ENCODE measurements at regions not wholly inside any gene's neighbourhood (a gene's known extent, or its start where the extent isn't known, plus 50 kb on each side); places are given as distances from the start of the nearest gene placed in this dataset.

DNA sequence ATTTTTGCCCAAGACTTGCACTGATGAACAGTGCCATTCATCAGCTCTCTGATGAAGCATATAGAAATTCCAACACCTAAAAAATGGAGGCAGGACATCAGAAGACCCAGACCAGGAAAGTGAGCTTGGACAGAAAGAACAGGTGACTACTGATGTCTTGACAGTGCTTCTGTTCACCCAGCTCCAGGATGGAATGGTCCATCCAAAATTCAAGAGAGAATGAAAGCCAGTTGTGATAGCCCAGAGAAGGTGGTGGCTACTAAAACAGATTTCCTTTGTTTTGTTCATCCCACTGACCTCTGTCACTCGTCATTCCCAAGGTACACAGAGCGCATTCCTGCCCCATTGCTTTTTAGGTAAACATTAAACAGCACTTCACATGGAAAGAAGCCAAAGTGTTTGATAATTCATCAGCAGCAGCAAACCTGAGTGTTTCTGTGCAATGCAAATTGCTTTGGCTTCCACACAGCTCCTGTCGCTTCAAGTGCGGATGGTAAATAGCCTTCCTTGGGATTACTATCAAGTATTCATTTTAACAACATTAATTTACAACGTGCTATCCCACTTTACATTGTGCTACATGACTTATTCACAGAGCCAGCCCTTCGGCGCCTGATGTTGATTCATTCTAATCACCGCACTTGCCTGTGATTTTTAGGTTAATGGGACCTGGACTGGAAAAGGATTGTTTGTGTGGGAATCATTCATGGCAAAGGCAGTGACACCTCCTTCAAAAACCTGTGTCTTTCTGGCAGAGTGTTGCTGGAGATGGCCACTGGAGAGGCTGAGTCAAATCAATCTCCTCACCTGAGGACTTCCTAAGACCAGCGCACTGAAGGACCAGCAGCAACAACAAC, 65.1 kb upstream of the TOX3 start (continued):
- TF ChIP-seq ZBTB3 (CRISPR knock-in tag; IDR thresholded peaks at IDR 0.05; ENCODE audit: borderline replicate concordance, low read depth) (peak; percentile 97), NCOA1 (CRISPR knock-in tag; IDR thresholded peaks at IDR 0.05) (peak; percentile 43; the same call in 1 of the 2 replicates), ZNF17 (CRISPR knock-in tag; IDR thresholded peaks at IDR 0.05) (no peak), ZNF670 (CRISPR knock-in tag; IDR thresholded peaks at IDR 0.05; ENCODE audit: borderline replicate concordance) (no peak), CENPX (CRISPR knock-in tag; IDR thresholded peaks at IDR 0.05) (no peak), CEBPB (IDR thresholded peaks at IDR 0.05; ENCODE audit: borderline replicate concordance, low read depth, low read length) (0 out of 2 replicates have a peak, but pooled peaks have one; percentile 18), JUN (CRISPR knock-in tag; IDR thresholded peaks at IDR 0.05) (peak; percentile 91), HES4 (CRISPR knock-in tag; IDR thresholded peaks at IDR 0.05; ENCODE audit: borderline replicate concordance) (no peak), ZNF3 (CRISPR knock-in tag; IDR thresholded peaks at IDR 0.05) (no peak), MAFK (conservative IDR thresholded peaks at IDR 0.05 in 1 of 2, IDR thresholded peaks at IDR 0.05 in 1 of 2; ENCODE audit: low read length in 2 of 2) (no peak; a peak in 1 of 4 replicates), ZNF138 (CRISPR knock-in tag; IDR thresholded peaks at IDR 0.05; ENCODE audit: low read depth) (no peak)
- TF ChIP-seq, protein P1, sequence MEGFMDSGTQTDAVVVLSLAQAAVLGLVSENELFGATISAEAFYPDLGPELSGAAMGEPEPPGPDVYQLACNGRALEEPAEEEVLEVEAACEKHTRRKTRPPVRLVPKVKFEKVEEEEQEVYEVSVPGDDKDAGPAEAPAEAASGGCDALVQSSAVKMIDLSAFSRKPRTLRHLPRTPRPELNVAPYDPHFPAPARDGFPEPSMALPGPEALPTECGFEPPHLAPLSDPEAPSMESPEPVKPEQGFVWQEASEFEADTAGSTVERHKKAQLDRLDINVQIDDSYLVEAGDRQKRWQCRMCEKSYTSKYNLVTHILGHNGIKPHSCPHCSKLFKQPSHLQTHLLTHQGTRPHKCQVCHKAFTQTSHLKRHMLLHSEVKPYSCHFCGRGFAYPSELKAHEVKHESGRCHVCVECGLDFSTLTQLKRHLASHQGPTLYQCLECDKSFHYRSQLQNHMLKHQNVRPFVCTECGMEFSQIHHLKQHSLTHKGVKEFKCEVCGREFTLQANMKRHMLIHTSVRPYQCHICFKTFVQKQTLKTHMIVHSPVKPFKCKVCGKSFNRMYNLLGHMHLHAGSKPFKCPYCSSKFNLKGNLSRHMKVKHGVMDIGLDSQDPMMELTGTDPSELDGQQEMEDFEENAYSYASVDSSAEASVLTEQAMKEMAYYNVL (CRISPR knock-in tag; IDR thresholded peaks at IDR 0.05; ENCODE audit: borderline replicate concordance): peak; percentile 98; the same call in 1 of the 2 replicates
- TF ChIP-seq, protein P2, sequence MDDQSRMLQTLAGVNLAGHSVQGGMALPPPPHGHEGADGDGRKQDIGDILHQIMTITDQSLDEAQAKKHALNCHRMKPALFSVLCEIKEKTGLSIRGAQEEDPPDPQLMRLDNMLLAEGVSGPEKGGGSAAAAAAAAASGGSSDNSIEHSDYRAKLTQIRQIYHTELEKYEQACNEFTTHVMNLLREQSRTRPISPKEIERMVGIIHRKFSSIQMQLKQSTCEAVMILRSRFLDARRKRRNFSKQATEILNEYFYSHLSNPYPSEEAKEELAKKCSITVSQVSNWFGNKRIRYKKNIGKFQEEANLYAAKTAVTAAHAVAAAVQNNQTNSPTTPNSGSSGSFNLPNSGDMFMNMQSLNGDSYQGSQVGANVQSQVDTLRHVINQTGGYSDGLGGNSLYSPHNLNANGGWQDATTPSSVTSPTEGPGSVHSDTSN (CRISPR knock-in tag; IDR thresholded peaks at IDR 0.05; ENCODE audit: borderline replicate concordance): no peak
- TF ChIP-seq, protein P3, sequence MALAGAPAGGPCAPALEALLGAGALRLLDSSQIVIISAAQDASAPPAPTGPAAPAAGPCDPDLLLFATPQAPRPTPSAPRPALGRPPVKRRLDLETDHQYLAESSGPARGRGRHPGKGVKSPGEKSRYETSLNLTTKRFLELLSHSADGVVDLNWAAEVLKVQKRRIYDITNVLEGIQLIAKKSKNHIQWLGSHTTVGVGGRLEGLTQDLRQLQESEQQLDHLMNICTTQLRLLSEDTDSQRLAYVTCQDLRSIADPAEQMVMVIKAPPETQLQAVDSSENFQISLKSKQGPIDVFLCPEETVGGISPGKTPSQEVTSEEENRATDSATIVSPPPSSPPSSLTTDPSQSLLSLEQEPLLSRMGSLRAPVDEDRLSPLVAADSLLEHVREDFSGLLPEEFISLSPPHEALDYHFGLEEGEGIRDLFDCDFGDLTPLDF (CRISPR knock-in tag; IDR thresholded peaks at IDR 0.05): no peak; the same call in 1 of the 2 replicates
- TF ChIP-seq, protein P4, sequence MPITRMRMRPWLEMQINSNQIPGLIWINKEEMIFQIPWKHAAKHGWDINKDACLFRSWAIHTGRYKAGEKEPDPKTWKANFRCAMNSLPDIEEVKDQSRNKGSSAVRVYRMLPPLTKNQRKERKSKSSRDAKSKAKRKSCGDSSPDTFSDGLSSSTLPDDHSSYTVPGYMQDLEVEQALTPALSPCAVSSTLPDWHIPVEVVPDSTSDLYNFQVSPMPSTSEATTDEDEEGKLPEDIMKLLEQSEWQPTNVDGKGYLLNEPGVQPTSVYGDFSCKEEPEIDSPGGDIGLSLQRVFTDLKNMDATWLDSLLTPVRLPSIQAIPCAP (CRISPR knock-in tag; IDR thresholded peaks at IDR 0.05; ENCODE audit: low read depth): no peak
- TF ChIP-seq, protein P5, sequence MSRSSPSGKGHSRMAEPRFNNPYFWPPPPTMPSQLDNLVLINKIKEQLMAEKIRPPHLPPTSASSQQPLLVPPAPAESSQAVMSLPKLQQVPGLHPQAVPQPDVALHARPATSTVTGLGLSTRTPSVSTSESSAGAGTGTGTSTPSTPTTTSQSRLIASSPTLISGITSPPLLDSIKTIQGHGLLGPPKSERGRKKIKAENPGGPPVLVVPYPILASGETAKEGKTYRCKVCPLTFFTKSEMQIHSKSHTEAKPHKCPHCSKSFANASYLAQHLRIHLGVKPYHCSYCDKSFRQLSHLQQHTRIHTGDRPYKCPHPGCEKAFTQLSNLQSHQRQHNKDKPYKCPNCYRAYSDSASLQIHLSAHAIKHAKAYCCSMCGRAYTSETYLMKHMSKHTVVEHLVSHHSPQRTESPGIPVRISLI (CRISPR knock-in tag; IDR thresholded peaks at IDR 0.05; ENCODE audit: borderline replicate concordance): peak; percentile 55; the same call in 1 of the 2 replicates
- TF ChIP-seq, protein P6, sequence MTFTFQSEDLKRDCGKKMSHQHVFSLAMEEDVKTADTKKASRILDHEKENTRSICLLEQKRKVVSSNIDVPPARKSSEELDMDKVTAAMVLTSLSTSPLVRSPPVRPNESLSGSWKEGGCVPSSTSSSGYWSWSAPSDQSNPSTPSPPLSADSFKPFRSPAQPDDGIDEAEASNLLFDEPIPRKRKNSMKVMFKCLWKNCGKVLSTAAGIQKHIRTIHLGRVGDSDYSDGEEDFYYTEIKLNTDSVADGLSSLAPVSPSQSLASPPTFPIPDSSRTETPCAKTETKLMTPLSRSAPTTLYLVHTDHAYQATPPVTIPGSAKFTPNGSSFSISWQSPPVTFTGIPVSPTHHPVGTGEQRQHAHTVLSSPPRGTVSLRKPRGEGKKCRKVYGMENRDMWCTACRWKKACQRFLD (CRISPR knock-in tag; IDR thresholded peaks at IDR 0.05; ENCODE audit: borderline replicate concordance): no peak; the same call in 1 of the 2 replicates
